Superior temporal gyrus (tissue), 1 donor: ENCODE measurements at regions not wholly inside any gene's neighbourhood (a gene's known extent, or its start where the extent isn't known, plus 50 kb on each side); places are given as distances from the start of the nearest gene placed in this dataset.

Experiments used
- DNase-seq: peaks from one replicate; pipeline ENCODE4 v3.0.0-alpha.2; 2016; ENCODE audit errors: extremely low spot score

GRCh38 chr2:71839826-71840225 lies 307.8 kb downstream of the CYP26B1 start:
- no peak for DNase-seq

- DNase-seq = no peak
Observed at GRCh38 chr2:71834796-71835195, 312.9 kb downstream of the CYP26B1 start.

- no peak for DNase-seq
Observed at GRCh38 chr2:71833855-71834560, 313.7 kb downstream of the CYP26B1 start.

- DNase-seq = no peak
Observed at GRCh38 chr2:71833272-71833671, 314.4 kb downstream of the CYP26B1 start.

- no peak for DNase-seq
Observed at GRCh38 chr2:71832844-71833243, 314.8 kb downstream of the CYP26B1 start.

GRCh38 chr2:71832388-71832787 lies 315.3 kb downstream of the CYP26B1 start:
- no peak for DNase-seq

GRCh38 chr2:71831193-71831577 lies 316.5 kb downstream of the CYP26B1 start:
- DNase-seq = no peak

- DNase-seq = no peak
Observed at GRCh38 chr2:71830497-71831192, 317.0 kb downstream of the CYP26B1 start.

- DNase-seq = no peak
Observed at GRCh38 chr2:71829008-71829407, 318.7 kb downstream of the CYP26B1 start.

- DNase-seq = no peak
Observed at GRCh38 chr2:71827973-71828372, 319.7 kb downstream of the CYP26B1 start.

GRCh38 chr2:71827524-71827901 lies 320.1 kb downstream of the CYP26B1 start:
- DNase-seq = no peak

GRCh38 chr2:71826826-71827523 lies 320.7 kb downstream of the CYP26B1 start:
- DNase-seq = no peak

GRCh38 chr2:71826299-71826698 lies 321.4 kb downstream of the CYP26B1 start:
- DNase-seq = no peak

- DNase-seq = no peak
Observed at GRCh38 chr2:71824436-71824835, 323.2 kb downstream of the CYP26B1 start.

- no peak for DNase-seq
Observed at GRCh38 chr2:71823526-71823925, 324.1 kb downstream of the CYP26B1 start.

GRCh38 chr2:71822463-71822862 lies 325.2 kb downstream of the CYP26B1 start:
- no peak for DNase-seq

GRCh38 chr2:71821856-71822255 lies 325.8 kb downstream of the CYP26B1 start:
- DNase-seq = no peak

GRCh38 chr2:71816815-71817214 lies 330.8 kb downstream of the CYP26B1 start:
- DNase-seq = no peak

GRCh38 chr2:71815701-71816474 lies 331.8 kb downstream of the CYP26B1 start:
- no peak for DNase-seq

GRCh38 chr2:71814885-71815284 lies 332.8 kb downstream of the CYP26B1 start:
- no peak for DNase-seq

- DNase-seq = no peak
Observed at GRCh38 chr2:71813807-71814470, 333.7 kb downstream of the CYP26B1 start.

GRCh38 chr2:71813315-71813714 lies 334.3 kb downstream of the CYP26B1 start:
- DNase-seq = no peak
